NCI-H128 (cell line): ENCODE measurements at regions not wholly inside any gene's neighbourhood (a gene's known extent, or its start where the extent isn't known, plus 50 kb on each side); places are given as distances from the start of the nearest gene placed in this dataset.
"Not testable (repeated sequence)": the region's sequence is repeated elsewhere in the genome, so short reads cannot be mapped to it uniquely, and the experiment has no call there.

Experiments used
- DNase-seq: peaks from one replicate; lab custom pipeline; 2025; ENCODE audit not compliant: unreplicated experiment; lab: John Stamatoyannopoulos, UW

DNA sequence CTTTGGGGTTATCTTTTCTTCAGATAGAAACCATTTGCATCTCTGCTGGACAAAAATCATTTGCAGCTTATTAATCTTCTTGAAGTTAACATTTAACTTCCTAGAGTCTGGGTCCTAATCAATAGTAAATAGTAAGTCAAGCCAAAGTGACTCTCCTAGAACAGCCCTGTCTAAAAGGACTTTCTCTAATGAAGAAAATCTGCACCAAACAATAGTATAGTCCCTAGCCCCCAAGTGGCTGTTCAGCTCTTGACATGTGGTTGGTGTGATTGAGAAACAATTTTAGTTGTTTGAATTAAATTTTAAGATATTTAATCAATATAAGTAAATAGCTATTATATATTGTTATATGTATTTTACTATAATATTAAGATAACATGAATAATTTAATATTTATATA is 64.6 kb upstream of the SHB start:
- DNase-seq, result no peak

DNA sequence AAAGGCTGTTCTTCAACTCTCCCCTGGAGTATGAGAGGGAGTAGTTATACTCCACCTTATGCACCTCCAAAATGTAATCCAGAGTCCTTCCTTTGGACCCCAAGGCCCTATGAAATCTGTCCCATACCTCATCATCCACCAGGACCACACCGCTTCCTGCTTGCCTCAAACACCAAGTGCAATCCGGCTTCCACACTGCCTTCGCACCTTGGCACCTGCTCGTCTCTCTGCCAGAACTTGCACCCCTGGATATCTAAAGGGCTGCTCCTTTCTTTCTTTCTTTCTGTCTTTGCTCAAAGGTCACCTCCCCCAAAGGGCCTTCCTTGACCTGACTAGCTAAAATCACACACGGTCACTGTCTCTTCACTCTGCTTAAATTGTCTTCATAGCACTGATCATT is 63.9 kb upstream of the SHB start:
- no peak for DNase-seq

DNA sequence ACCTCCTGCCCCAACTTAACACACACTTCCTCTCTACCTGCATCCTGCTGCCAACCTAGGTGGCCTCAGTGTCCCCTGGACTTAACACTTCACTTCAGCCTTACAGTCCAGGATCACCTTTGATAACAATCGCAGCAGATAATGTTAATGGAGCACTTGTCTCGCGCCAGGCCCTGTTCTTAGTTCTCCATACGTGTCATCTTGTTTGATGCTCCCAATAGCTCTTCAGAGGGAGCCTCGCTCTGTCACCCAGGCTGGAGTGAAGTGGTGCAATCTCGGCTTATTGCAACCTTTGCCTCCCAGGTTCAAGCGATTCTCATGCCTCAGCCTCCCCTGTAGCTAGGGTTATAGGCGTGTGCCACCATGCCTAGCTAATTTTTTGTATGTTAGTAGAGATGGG is 62.7 kb upstream of the SHB start:
- DNase-seq, result no peak

DNA sequence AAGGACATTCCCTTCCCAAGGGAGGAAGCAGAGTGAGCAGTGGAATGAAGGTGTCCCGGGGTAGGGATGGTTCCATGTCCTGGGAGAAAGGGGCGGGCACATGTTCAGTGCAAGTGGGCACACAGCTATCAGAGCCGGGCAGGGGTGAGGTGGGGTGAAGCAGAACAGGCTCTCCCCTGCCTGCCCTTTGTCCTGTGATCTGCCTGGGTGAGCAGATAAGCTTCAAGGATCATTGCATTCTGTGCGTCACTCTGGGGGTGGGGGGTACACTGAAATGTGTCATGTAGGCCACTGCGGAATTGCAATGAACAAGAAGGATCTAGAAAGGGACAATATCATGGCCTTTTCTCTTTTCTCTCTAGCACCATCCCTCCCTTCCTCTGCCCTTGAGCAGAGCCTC is 61.7 kb upstream of the SHB start:
- no peak for DNase-seq

DNA sequence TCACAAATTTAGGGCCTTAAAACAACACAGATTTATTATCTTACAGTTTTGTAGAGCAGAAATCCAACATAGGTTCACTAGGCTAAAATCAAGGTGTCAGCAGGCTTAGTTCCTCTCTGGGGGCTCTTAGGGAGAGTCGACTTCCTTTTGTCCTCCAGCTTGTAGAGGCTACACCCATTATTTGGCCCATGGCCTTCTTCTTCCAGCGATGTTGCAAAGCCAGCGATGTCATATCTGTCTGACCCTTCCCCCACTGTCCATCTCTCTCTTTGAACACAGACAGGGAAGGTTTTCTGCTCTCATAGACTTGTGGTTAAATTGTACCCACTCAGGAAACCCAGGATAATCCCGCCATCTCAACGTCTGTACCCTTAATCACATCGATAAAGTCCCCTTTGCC is 60.3 kb upstream of the SHB start:
- no peak for DNase-seq

DNA sequence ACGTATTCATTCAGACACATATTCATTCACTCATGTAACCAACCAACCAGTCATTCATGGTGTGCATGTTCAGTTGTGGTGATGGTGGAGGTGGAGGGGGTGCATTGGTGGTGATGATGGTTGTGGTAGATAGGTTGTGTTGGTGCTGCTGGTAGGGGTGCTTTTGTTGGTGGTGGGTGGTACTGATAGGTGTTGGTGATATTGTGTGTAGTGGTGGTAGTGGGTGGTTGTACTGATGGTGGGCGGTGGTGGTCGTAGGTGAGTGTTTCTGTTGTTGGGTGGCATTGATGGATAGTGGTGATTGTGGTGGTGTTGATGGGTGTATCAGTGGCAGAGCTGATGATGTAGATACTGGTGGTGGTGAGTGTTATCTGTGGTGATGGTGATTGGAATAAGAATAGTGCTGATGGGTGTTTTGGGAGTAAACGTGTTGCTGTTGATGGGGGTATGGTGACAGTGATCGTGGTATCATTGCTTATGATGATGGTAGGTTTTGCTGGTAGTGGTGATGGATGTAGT is 59.8 kb upstream of the SHB start:
- DNase-seq, result no peak

DNA sequence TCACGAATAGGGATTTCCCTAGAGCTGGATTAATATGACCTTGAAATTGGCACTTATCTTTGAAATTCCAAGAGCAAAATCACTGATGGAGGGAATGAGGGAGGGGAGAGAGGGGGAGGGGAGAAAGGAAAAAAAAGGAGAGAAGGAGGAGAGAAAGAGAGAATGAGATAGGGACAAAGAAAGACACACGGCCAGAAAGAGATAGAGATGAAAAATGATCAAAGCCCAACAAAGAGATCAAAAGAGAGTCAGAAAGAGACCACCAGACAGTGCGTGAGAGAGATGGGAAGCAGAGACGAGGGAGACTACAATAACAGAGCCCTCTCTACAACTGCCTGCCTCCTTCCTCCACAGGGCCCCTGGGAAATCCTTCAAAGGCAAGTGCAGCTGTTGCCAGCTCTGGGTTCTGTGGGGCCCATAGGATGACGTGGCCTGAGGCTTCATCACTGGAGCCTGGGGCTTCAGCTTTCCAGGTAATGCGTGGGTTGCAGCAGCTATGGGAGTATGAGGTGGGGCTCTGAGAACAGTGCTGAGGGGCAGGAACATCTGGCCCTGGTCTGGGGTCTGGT is 58.3 kb upstream of the SHB start:
- no peak for DNase-seq

DNA sequence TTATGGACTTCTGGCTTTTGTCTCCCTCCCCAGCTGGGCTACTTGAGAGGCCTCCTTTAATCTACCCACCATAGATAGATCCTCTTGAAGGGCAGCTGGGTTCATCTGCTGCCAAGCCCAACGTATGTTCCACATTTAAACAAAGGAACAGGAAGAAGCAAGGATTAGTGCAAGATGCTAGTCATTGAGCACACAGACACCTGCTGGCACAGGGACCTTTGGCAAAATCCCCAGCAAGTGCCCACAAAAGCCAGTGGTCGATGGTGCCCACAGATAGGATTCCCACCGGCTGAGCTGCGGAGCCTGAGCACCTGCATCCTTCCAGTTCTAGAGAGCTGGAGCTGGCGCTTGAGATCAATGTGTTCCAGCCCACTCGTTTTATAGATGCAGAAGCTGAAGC is 57.7 kb upstream of the SHB start:
- DNase-seq, result no peak

DNA sequence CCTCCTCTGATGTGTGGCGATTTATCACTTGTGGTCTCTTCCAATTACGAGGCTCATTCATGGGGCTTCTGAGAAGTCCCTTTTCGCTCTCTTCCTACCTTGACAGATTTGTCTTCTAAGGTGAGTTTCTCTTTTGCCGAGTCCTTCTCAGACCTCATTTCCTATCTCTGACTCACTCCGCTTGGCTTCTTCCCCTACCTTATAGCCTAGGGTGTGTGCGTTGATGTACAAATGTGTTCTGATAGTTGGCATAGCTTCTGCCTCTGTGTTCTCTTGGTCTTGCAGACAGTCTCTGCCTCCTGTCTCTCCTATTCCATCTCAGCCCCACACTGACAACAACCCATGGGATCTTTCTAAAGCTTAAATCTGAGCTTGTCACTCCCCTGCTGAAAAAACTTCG is 56.9 kb upstream of the SHB start:
- no peak for DNase-seq

DNA sequence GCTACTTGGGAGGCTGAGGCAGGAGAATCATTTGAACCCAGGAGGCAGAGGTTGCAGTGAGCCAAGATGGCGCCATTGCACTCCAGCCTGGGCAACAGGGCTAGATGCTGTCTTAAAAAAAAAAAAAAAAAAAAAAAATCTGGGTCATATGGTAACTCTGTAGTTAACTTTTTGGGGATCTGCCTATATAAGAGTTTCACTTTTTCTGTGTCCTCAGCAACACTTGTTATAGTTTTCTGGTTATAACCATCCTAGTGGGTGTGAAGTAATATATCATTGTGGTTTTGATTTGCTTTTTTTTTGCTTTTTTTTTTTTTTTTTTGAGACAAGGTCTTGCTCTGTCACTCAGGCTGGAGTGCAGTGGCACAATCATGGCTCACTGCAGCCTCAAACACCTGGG is 54.3 kb upstream of the SHB start:
- DNase-seq, result not testable (repeated sequence)

DNA sequence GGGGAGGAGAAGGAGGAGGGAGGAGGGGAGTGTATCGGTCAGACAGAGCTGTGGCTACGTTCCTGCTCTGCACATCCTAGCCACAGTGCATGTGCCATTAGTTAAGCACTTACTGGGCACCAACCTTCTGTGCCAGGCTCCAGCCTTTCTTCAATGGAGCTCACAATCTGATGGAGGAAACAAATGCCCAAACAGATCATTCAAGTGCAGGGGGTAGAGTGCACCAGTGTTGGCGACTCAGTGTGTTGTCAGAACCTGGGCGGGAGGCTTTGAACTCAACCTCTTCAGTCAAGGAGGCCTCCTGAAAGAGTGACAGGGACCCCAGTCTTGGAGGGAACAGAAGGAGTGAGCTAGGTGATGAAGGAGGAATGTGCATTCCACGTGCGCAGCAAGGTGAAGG is 51.9 kb upstream of the SHB start:
- DNase-seq, result no peak

DNA sequence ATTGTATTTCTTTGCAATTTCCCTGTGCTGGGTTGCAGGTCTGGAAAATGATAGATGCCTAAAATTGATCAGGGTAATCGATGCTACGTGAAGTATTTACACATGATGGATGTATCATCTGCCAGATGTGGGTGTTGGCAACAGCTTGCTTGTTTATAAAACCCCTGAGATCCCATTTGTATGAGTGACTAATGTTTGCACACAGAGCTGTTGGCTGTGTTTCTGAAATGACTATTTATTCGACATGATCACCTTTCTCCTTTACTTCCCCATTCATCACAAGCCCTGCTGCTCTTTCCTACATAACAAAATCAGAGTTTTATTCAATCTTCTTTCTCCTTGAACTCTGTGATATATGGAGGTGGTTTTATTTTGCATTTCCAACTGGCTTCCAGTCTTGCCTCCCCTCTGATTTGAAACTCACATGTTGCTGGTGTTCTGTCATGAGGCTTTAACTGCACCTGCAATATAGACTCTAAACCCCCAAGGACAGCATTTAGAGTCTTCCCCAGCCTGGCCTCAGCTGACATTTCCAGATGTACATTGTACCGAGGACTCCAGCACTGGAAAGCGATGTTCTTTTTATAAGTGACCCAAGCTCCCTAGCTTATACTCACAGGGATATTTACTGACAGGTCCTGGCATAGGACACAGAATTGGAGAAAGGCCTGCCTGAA is 50.7 kb upstream of the SHB start:
- DNase-seq, result no peak

DNA sequence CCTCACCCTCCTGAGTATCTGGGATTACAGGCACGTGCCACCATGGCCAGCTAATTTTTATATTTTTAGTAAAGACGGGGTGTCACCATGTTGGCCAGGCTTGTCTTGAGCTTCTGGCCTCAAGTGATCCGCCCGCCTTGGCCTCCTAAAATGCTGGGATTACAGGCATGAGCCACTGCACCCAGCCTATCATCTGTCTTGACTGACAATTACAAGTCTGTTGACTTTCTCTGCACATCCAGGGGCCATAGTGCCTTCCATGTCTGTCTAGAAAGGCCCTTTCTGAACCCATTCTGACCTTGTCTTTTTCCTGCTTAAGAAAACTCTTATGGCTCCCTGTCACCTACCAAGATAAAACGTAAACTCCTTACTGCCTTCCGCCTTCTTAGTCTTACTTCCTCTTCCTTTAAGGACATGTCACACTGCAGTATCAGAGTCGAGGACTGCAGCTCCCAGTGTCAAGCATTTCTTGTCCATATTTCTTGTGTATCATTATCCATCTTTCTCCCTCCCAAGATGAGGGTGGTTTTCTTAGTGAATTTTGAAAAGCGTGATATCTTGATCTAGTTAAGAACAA is 49.9 kb upstream of the SHB start:
- no peak for DNase-seq
